Astrocyte (in vitro differentiated cells and primary cell): ENCODE measurements at regions not wholly inside any gene's neighbourhood (a gene's known extent, or its start where the extent isn't known, plus 50 kb on each side); places are given as distances from the start of the nearest gene placed in this dataset.

Source experiments
- EZH2 ChIP-seq: IDR thresholded peaks from 2 replicates; pipeline ENCODE4 v1.6.1; 2012; ENCODE audit warnings: mild to moderate bottlenecking, low read length, inconsistent platforms; ENCODE audit not compliant: insufficient read depth
- TF ChIP-seq, protein P1 (sequence below): IDR thresholded peaks from 2 replicates; pipeline ENCODE4 v1.5.1; 2011; ENCODE audit warnings: low read depth, mild to moderate bottlenecking, inconsistent platforms, low read length, moderate library complexity; ENCODE audit not compliant: insufficient read depth

GRCh38 chr5:163993126-163993525 lies 487.7 kb downstream of the MAT2B start:
- TF ChIP-seq, protein P1, sequence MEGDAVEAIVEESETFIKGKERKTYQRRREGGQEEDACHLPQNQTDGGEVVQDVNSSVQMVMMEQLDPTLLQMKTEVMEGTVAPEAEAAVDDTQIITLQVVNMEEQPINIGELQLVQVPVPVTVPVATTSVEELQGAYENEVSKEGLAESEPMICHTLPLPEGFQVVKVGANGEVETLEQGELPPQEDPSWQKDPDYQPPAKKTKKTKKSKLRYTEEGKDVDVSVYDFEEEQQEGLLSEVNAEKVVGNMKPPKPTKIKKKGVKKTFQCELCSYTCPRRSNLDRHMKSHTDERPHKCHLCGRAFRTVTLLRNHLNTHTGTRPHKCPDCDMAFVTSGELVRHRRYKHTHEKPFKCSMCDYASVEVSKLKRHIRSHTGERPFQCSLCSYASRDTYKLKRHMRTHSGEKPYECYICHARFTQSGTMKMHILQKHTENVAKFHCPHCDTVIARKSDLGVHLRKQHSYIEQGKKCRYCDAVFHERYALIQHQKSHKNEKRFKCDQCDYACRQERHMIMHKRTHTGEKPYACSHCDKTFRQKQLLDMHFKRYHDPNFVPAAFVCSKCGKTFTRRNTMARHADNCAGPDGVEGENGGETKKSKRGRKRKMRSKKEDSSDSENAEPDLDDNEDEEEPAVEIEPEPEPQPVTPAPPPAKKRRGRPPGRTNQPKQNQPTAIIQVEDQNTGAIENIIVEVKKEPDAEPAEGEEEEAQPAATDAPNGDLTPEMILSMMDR, result no peak
- TF ChIP-seq EZH2, result no peak
